HG03439 (cell line): ENCODE measurements at regions not wholly inside any gene's neighbourhood (a gene's known extent, or its start where the extent isn't known, plus 50 kb on each side); places are given as distances from the start of the nearest gene placed in this dataset.

ENCODE experiments used
- ATAC-seq: cut with Tn5 transposase; IDR thresholded peaks from one replicate; pipeline ENCODE4 v1.9.1; 2021; ENCODE audit warnings: mild to moderate bottlenecking, moderate library complexity; ENCODE audit not compliant: unreplicated experiment

GRCh38 chr5:29902859-29903258 lies 1290.6 kb upstream of the CDH6 start:
- no peak for ATAC-seq

GRCh38 chr5:29899583-29899982 lies 1293.9 kb upstream of the CDH6 start:
- ATAC-seq, result no peak

- ATAC-seq, result no peak
Measured at GRCh38 chr5:29897916-29898315, 1295.6 kb upstream of the CDH6 start.

- ATAC-seq, result no peak
Measured at GRCh38 chr5:29896646-29897045, 1296.8 kb upstream of the CDH6 start.

- no peak for ATAC-seq
Measured at GRCh38 chr5:29894668-29895067, 1298.8 kb upstream of the CDH6 start.

- ATAC-seq, result no peak
Measured at GRCh38 chr5:29889051-29889450, 1304.4 kb upstream of the CDH6 start.

GRCh38 chr5:29885595-29885994 lies 1307.9 kb upstream of the CDH6 start:
- no peak for ATAC-seq

GRCh38 chr5:29882036-29882435 lies 1311.5 kb upstream of the CDH6 start:
- no peak for ATAC-seq

- ATAC-seq, result no peak
Measured at GRCh38 chr5:29879401-29879800, 1314.1 kb upstream of the CDH6 start.

GRCh38 chr5:29878599-29878998 lies 1314.9 kb upstream of the CDH6 start:
- ATAC-seq, result no peak

GRCh38 chr5:29867155-29867554 lies 1326.3 kb upstream of the CDH6 start:
- ATAC-seq, result no peak

GRCh38 chr5:29853711-29854220 lies 1339.7 kb upstream of the CDH6 start:
- ATAC-seq, result no peak

GRCh38 chr5:29852329-29852728 lies 1341.2 kb upstream of the CDH6 start:
- no peak for ATAC-seq

GRCh38 chr5:29845206-29845605 lies 1348.3 kb upstream of the CDH6 start:
- ATAC-seq, result no peak

GRCh38 chr5:29833394-29833793 lies 1360.1 kb upstream of the CDH6 start:
- ATAC-seq, result no peak

GRCh38 chr5:29822521-29822920 lies 1371.0 kb upstream of the CDH6 start:
- no peak for ATAC-seq

GRCh38 chr5:29811914-29812679 lies 1381.4 kb upstream of the CDH6 start:
- no peak for ATAC-seq

GRCh38 chr5:29805804-29806203 lies 1387.7 kb upstream of the CDH6 start:
- no peak for ATAC-seq

GRCh38 chr5:29800752-29801151 lies 1392.7 kb upstream of the CDH6 start:
- no peak for ATAC-seq

GRCh38 chr5:29796013-29796412 lies 1397.5 kb upstream of the CDH6 start:
- ATAC-seq, result no peak

- ATAC-seq, result no peak
Measured at GRCh38 chr5:29795096-29795652, 1398.3 kb upstream of the CDH6 start.

GRCh38 chr5:29794141-29794787 lies 1399.2 kb upstream of the CDH6 start:
- no peak for ATAC-seq
